HepG2 (cell line): ENCODE measurements at regions not wholly inside any gene's neighbourhood (a gene's known extent, or its start where the extent isn't known, plus 50 kb on each side); places are given as distances from the start of the nearest gene placed in this dataset.

Source experiments
- ARNT2 ChIP-seq: sonication (generic); formaldehyde crosslinking; IDR thresholded peaks from 2 replicates; pipeline ENCODE4 v1.8.0; 2022; ENCODE audit warnings: mild to moderate bottlenecking, low read depth, missing genetic modification reagents, moderate library complexity
- CTCF ChIP-seq: sonication (generic); formaldehyde crosslinking; IDR thresholded peaks from 2 replicates; pipeline ENCODE4 v1.5.0; 2020; ENCODE audit warnings: mild to moderate bottlenecking, missing genetic modification reagents, moderate library complexity
- DPF2 ChIP-seq: sonication (generic); formaldehyde crosslinking; IDR thresholded peaks from 2 replicates; pipeline ENCODE4 v1.4.0; 2020; ENCODE audit warnings: mild to moderate bottlenecking, low read depth, missing genetic modification reagents, borderline replicate concordance
- DZIP1 ChIP-seq: sonication (generic); formaldehyde crosslinking; IDR thresholded peaks from 2 replicates; pipeline ENCODE4 v1.5.0; 2020; ENCODE audit warnings: mild to moderate bottlenecking, missing genetic modification reagents
- POLR2A ChIP-seq, 2 experiments: IDR thresholded peaks; 2 replicates each; pipeline ENCODE4 v1.6.1; 2011; ENCODE audit warnings: low read depth in 2 of 2, low read length in 2 of 2, mild to moderate bottlenecking in 1 of 2, moderate library complexity in 1 of 2; ENCODE audit not compliant: insufficient read depth in 1 of 2
- SKIL ChIP-seq: sonication (generic); formaldehyde crosslinking; IDR thresholded peaks from 2 replicates; pipeline ENCODE4 v1.8.0; 2022; ENCODE audit warnings: missing genetic modification reagents, mild to moderate bottlenecking, moderate library complexity, borderline replicate concordance
- SNRNP70 ChIP-seq: fragments of 200-400 bp; formaldehyde crosslinking; IDR thresholded peaks from 2 replicates; pipeline ENCODE4 v1.6.1; 2017; ENCODE audit warnings: mild to moderate bottlenecking, low read depth, low read length, moderate library complexity
- TFE3 ChIP-seq: IDR thresholded peaks from 2 replicates; pipeline ENCODE4 v1.6.1; 2016
- ZBTB14 ChIP-seq: sonication (generic); formaldehyde crosslinking; IDR thresholded peaks from 2 replicates; pipeline ENCODE4 v1.4.0; 2020; ENCODE audit warnings: missing genetic modification reagents
- ZNF263 ChIP-seq: sonication (generic); formaldehyde crosslinking; IDR thresholded peaks from 2 replicates; pipeline ENCODE4 v1.4.0; 2020; ENCODE audit warnings: missing genetic modification reagents
- ZNF562 ChIP-seq: sonication (generic); formaldehyde crosslinking; IDR thresholded peaks from 2 replicates; pipeline ENCODE4 v1.8.0; 2022; ENCODE audit warnings: missing genetic modification reagents, borderline replicate concordance
- ZNF773 ChIP-seq: sonication (generic); formaldehyde crosslinking; IDR thresholded peaks from 2 replicates; pipeline ENCODE4 v1.4.0; 2020; ENCODE audit warnings: missing genetic modification reagents, borderline replicate concordance

- TF ChIP-seq ZNF562 (CRISPR knock-in tag): no peak
- TF ChIP-seq SNRNP70: no peak
- no peak for TF ChIP-seq CTCF (CRISPR knock-in tag)
- TF ChIP-seq SKIL (CRISPR knock-in tag): no peak
- no peak for TF ChIP-seq DPF2 (CRISPR knock-in tag)
- no peak for TF ChIP-seq DZIP1 (CRISPR knock-in tag)
- no peak for TF ChIP-seq POLR2A (IDR thresholded peaks at IDR 0.05; ENCODE audit: insufficient read depth in 1 of 2, low read depth in 2 of 2, low read length in 2 of 2)
- no peak for TF ChIP-seq TFE3 (CRISPR knock-in tag)
- TF ChIP-seq ZNF773 (CRISPR knock-in tag): no peak
- TF ChIP-seq ZBTB14: no peak
- TF ChIP-seq ZNF263: no peak
- no peak for TF ChIP-seq ARNT2 (CRISPR knock-in tag)
These were observed 85.0 kb upstream of the LOC128125822 start for GRCh38 chr6:63487103-63487813.
